ENCODE measurements at regions not wholly inside any gene's neighbourhood (a gene's known extent, or its start where the extent isn't known, plus 50 kb on each side); places are given as distances from the start of the nearest gene placed in this dataset.

DNA sequence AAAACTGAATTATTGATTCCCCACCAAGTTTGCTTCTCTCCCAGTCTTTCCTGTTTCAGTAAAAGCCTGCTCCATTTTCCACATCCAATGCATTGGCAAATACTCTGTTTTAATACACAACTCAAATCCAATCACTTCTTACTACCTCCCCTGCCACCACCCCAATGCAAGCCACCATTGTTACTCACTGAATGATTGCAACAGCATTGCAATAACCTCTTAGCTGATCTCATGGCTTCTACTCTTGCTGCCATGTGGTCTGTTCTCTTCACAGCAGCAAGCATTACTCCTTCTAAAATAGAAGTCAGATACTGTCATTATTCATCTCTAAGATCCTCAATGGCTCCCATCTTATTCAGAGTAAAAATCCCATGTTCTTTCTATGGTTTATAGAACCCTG, 123.4 kb downstream of the ATP6V1G3 start:
- FAIRE-seq: no peak
- ChIA-PET CTCF (ENCODE audit: low intra/inter-chr PET ratio, low total read pairs) (no interaction called here), POLR2A (no interaction called here)
- H3K4me3 ChIP-seq (replicated peaks in 1 of 3; ENCODE audit: insufficient read depth in 1 of 3, low read depth in 2 of 3, low read length in 3 of 3): no peak overlapping the region
- no peaks in the 10 kb centered on the region for H3K9me3 ChIP-seq (ENCODE audit: low read length)
- no peaks in the 10 kb centered on the region for H4K20me1 ChIP-seq (ENCODE audit: insufficient read depth, low read length)
- no peak for ATAC-seq
- no peak for TF ChIP-seq RARG (CRISPR knock-in tag; IDR thresholded peaks at IDR 0.05; ENCODE audit: low read depth)
- no peak for TF ChIP-seq TP53 (CRISPR knock-in tag; conservative IDR thresholded peaks at IDR 0.05)
- no peak for TF ChIP-seq ZNF883 (CRISPR knock-in tag; IDR thresholded peaks at IDR 0.05; ENCODE audit: not compliant biosample characterization)
- no peak for TF ChIP-seq TOE1 (CRISPR knock-in tag; IDR thresholded peaks at IDR 0.05)
- TF ChIP-seq SIN3A (IDR thresholded peaks at IDR 0.05; ENCODE audit: borderline replicate concordance, low read depth, low read length): no peak
- TF ChIP-seq, protein P1, sequence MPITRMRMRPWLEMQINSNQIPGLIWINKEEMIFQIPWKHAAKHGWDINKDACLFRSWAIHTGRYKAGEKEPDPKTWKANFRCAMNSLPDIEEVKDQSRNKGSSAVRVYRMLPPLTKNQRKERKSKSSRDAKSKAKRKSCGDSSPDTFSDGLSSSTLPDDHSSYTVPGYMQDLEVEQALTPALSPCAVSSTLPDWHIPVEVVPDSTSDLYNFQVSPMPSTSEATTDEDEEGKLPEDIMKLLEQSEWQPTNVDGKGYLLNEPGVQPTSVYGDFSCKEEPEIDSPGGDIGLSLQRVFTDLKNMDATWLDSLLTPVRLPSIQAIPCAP (CRISPR knock-in tag; IDR thresholded peaks at IDR 0.05; ENCODE audit: low read depth): no peak
- no peak for TF ChIP-seq ZNF431 (CRISPR knock-in tag; IDR thresholded peaks at IDR 0.05; ENCODE audit: borderline replicate concordance, low read depth)
- no peak for TF ChIP-seq CEBPB (IDR thresholded peaks at IDR 0.05; ENCODE audit: borderline replicate concordance, low read depth, low read length)
- no peak for TF ChIP-seq ZFAT (CRISPR knock-in tag; conservative IDR thresholded peaks at IDR 0.05)
- TF ChIP-seq BHLHE40 (IDR thresholded peaks at IDR 0.05; ENCODE audit: low read length): no peak
- no peaks in the 10 kb centered on the region for H3K36me3 ChIP-seq (replicated peaks in 1 of 2; ENCODE audit: control insufficient read depth in 1 of 2, insufficient read depth in 2 of 2, low read length in 2 of 2)
- H3K27ac ChIP-seq (ENCODE audit: extremely low read length, insufficient read depth, low read length): no peak overlapping the region
- H3K9ac ChIP-seq (ENCODE audit: insufficient read depth, low read depth, low read length): no peak overlapping the region
- H3K79me2 ChIP-seq (ENCODE audit: insufficient read depth, low read length): no peaks in the 10 kb centered on the region
- no peaks in the 10 kb centered on the region for H3K27me3 ChIP-seq (ENCODE audit: control insufficient read depth in 1 of 2, insufficient read depth in 2 of 2, low read length in 2 of 2)
- DNase-seq (ENCODE audit: low spot score): no peak
- no peak overlapping the region for H3K4me2 ChIP-seq (ENCODE audit: low read depth, low read length)
- intact Hi-C loops (cut with micrococcal nuclease; ENCODE audit: unreplicated experiment): no loop called here
- no peak overlapping the region for H2AFZ ChIP-seq (ENCODE audit: low read length)
- in situ Hi-C loops (cut with HindIII; ENCODE audit: extremely low pct_ligation_motif_present, low pct_unique_long_range_greater_than_20kb): no loop called here
- BruUV-seq (replicated peaks): no TSS peak
- H3K4me1 ChIP-seq (ENCODE audit: insufficient read depth, low read length): no peaks in the 10 kb centered on the region

DNA sequence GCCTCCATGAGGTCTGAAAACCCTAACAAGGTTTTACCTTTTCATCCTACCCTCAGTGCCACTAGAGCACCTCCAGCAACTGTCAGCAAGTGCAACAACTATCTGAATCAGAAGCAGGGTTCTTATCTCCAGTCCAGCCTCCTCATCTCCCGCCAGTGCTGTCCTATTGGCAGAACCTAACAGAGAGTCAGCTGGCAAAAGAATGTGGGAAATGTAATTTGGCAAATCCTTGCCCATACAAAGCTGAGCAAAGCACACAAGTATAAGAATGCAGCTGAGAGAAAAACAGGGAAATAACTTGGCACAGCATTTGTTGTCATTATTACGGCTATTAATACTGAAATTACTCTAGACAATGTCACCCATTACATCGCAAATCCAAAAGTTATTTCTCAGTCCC, 124.2 kb downstream of the ATP6V1G3 start:
- no peak overlapping the region for H3K4me3 ChIP-seq (replicated peaks in 1 of 3; ENCODE audit: insufficient read depth in 1 of 3, low read depth in 2 of 3, low read length in 3 of 3)
- no peaks in the 10 kb centered on the region for H4K20me1 ChIP-seq (ENCODE audit: insufficient read depth, low read length)
- ChIA-PET POLR2A (no interaction called here), CTCF (ENCODE audit: low intra/inter-chr PET ratio, low total read pairs) (no interaction called here)
- DNase-seq (ENCODE audit: low spot score) (no peak), FAIRE-seq (no peak), ATAC-seq (no peak)
- TF ChIP-seq, protein P2, sequence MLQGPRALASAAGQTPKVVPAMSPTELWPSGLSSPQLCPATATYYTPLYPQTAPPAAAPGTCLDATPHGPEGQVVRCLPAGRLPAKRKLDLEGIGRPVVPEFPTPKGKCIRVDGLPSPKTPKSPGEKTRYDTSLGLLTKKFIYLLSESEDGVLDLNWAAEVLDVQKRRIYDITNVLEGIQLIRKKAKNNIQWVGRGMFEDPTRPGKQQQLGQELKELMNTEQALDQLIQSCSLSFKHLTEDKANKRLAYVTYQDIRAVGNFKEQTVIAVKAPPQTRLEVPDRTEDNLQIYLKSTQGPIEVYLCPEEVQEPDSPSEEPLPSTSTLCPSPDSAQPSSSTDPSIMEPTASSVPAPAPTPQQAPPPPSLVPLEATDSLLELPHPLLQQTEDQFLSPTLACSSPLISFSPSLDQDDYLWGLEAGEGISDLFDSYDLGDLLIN (CRISPR knock-in tag; IDR thresholded peaks at IDR 0.05; ENCODE audit: borderline replicate concordance): no peak
- TF ChIP-seq ZZZ3 (CRISPR knock-in tag; IDR thresholded peaks at IDR 0.05; ENCODE audit: borderline replicate concordance): no peak
- no peak for TF ChIP-seq NR1H2 (CRISPR knock-in tag; IDR thresholded peaks at IDR 0.05; ENCODE audit: borderline replicate concordance, low read depth)
- WGBS (ENCODE audit: low lambda C conversion rate): 37% methylated on average over 3 of the region's 3 CpGs
- no peaks in the 10 kb centered on the region for H3K79me2 ChIP-seq (ENCODE audit: insufficient read depth, low read length)
- intact Hi-C loops (cut with micrococcal nuclease; ENCODE audit: unreplicated experiment): no loop called here
- no peaks in the 10 kb centered on the region for H3K27me3 ChIP-seq (ENCODE audit: control insufficient read depth in 1 of 2, insufficient read depth in 2 of 2, low read length in 2 of 2)
- no peak overlapping the region for H3K9ac ChIP-seq (ENCODE audit: insufficient read depth, low read depth, low read length)
- in situ Hi-C loops (cut with HindIII; ENCODE audit: extremely low pct_ligation_motif_present, low pct_unique_long_range_greater_than_20kb): no loop called here
- H3K4me1 ChIP-seq (ENCODE audit: insufficient read depth, low read length): no peaks in the 10 kb centered on the region
- BruUV-seq (replicated peaks): no TSS peak
- no peak overlapping the region for H3K4me2 ChIP-seq (ENCODE audit: low read depth, low read length)
- no peak overlapping the region for H3K27ac ChIP-seq (ENCODE audit: extremely low read length, insufficient read depth, low read length)
- no peak overlapping the region for H2AFZ ChIP-seq (ENCODE audit: low read length)
- H3K9me3 ChIP-seq (ENCODE audit: low read length): no peaks in the 10 kb centered on the region
- no peaks in the 10 kb centered on the region for H3K36me3 ChIP-seq (replicated peaks in 1 of 2; ENCODE audit: control insufficient read depth in 1 of 2, insufficient read depth in 2 of 2, low read length in 2 of 2)

All from HepG2 (cell line).